WTC11 (cell line): ENCODE measurements at regions not wholly inside any gene's neighbourhood (a gene's known extent, or its start where the extent isn't known, plus 50 kb on each side); places are given as distances from the start of the nearest gene placed in this dataset.
A peak's percentile ranks its signal among the peaks of the same experiment; 100 is the strongest.

Experiments used
- ATAC-seq: fragments of 200-7000 bp; cut with Tn5 transposase; 2 replicates; pipeline ENCODE4 v1.10.0; 2021; ENCODE audit warnings: mild to moderate bottlenecking, moderate library complexity
- CTCF ChIA-PET: fragments of 300-600 bp; sonication (Branson Sonifier 250); formaldehyde crosslinking; loops from one replicate; lab custom pipeline; 2021; ENCODE audit warnings: antibody characterized with exemption; lab: Charles Lee
- POLR2A ChIA-PET: fragments of 350-600 bp; sonication (Branson Sonifier 250); formaldehyde crosslinking; loops from one replicate; lab custom pipeline; 2021; ENCODE audit warnings: antibody characterized with exemption; lab: Charles Lee
- DNase-seq: peaks from one replicate; pipeline ENCODE4 v3.0.0; 2021; ENCODE audit warnings: low spot score
- H3K27ac Mint-ChIP-seq: 2 replicates; pipeline ENCODE4 v1.8.0; 2021; ENCODE audit warnings: mixed read lengths
- H3K27me3 Mint-ChIP-seq: 2 replicates; pipeline ENCODE4 v1.8.0; 2021; ENCODE audit warnings: low read depth, mild to moderate bottlenecking, moderate library complexity, mixed read lengths
- H3K36me3 Mint-ChIP-seq: 2 replicates; pipeline ENCODE4 v1.8.0; 2021; ENCODE audit warnings: mixed read lengths
- H3K4me1 Mint-ChIP-seq: 2 replicates; pipeline ENCODE4 v1.8.0; 2022; ENCODE audit warnings: mixed read lengths
- H3K4me3 Mint-ChIP-seq: 2 replicates; pipeline ENCODE4 v1.8.0; 2021; ENCODE audit warnings: mild to moderate bottlenecking, moderate library complexity, mixed read lengths
- H3K9me3 Mint-ChIP-seq: 2 replicates; pipeline ENCODE4 v1.8.0; 2021; ENCODE audit warnings: mixed read lengths
- CBFB ChIP-seq: sonication (generic); formaldehyde crosslinking; IDR thresholded peaks from 2 replicates; pipeline ENCODE4 v1.8.1; 2022; ENCODE audit warnings: mild to moderate bottlenecking, low read depth, missing genetic modification reagents
- CREB1 ChIP-seq: sonication (generic); formaldehyde crosslinking; IDR thresholded peaks from 2 replicates; pipeline ENCODE4 v1.8.0; 2023; ENCODE audit warnings: mild to moderate bottlenecking, missing genetic modification reagents
- CREM ChIP-seq: sonication (generic); formaldehyde crosslinking; IDR thresholded peaks from 2 replicates; pipeline ENCODE4 v1.8.1; 2022; ENCODE audit warnings: mild to moderate bottlenecking, missing genetic modification reagents, moderate library complexity
- E2F1 ChIP-seq: sonication (generic); formaldehyde crosslinking; IDR thresholded peaks from 2 replicates; pipeline ENCODE4 v1.8.0; 2022; ENCODE audit warnings: mild to moderate bottlenecking, missing genetic modification reagents
- EMX1 ChIP-seq: fragments of 250-450 bp; sonication (Bioruptor Pico); IDR thresholded peaks from 2 replicates; pipeline ENCODE4 v1.8.0; 2021; ENCODE audit warnings: mild to moderate bottlenecking
- ESRRA ChIP-seq: sonication (generic); formaldehyde crosslinking; IDR thresholded peaks from 2 replicates; pipeline ENCODE4 v1.8.1; 2022; ENCODE audit warnings: mild to moderate bottlenecking, missing genetic modification reagents, borderline replicate concordance
- FOXJ3 ChIP-seq: sonication (generic); formaldehyde crosslinking; IDR thresholded peaks from 2 replicates; pipeline ENCODE4 v1.9.0; 2021; ENCODE audit warnings: missing genetic modification reagents, mild to moderate bottlenecking, borderline replicate concordance
- FOXP1 ChIP-seq: sonication (generic); formaldehyde crosslinking; IDR thresholded peaks from 2 replicates; pipeline ENCODE4 v1.8.0; 2022; ENCODE audit warnings: missing genetic modification reagents, mild to moderate bottlenecking, moderate library complexity, borderline replicate concordance
- GRHL2 ChIP-seq: fragments of 250-450 bp; sonication (Bioruptor Pico); IDR thresholded peaks from 2 replicates; pipeline ENCODE4 v1.8.0; 2022; ENCODE audit warnings: mild to moderate bottlenecking, moderate library complexity; ENCODE audit not compliant: insufficient replicate concordance, severe bottlenecking
- IRF2 ChIP-seq: sonication (generic); formaldehyde crosslinking; IDR thresholded peaks from 2 replicates; pipeline ENCODE4 v1.8.0; 2022; ENCODE audit warnings: low read depth, missing genetic modification reagents, borderline replicate concordance
- MLX ChIP-seq: sonication (generic); formaldehyde crosslinking; IDR thresholded peaks from 2 replicates; pipeline ENCODE4 v1.8.1; 2023; ENCODE audit warnings: mild to moderate bottlenecking, missing genetic modification reagents, moderate library complexity
- MXD4 ChIP-seq: fragments of 250-450 bp; sonication (Bioruptor Pico); IDR thresholded peaks from 2 replicates; pipeline ENCODE4 v1.8.0; 2021; ENCODE audit warnings: mild to moderate bottlenecking, moderate library complexity, borderline replicate concordance
- NFE2L1 ChIP-seq: sonication (generic); formaldehyde crosslinking; IDR thresholded peaks from 2 replicates; pipeline ENCODE4 v1.8.1; 2023; ENCODE audit warnings: missing genetic modification reagents
- NR3C1 ChIP-seq: sonication (generic); formaldehyde crosslinking; conservative IDR thresholded peaks from 2 replicates; pipeline ENCODE4 v1.8.1; 2023; ENCODE audit warnings: low read depth, mild to moderate bottlenecking, missing genetic modification reagents
- SOX15 ChIP-seq: fragments of 250-450 bp; sonication (Bioruptor Pico); IDR thresholded peaks from 2 replicates; pipeline ENCODE4 v1.9.0; 2021; ENCODE audit warnings: mild to moderate bottlenecking
- SP1 ChIP-seq: sonication (generic); formaldehyde crosslinking; conservative IDR thresholded peaks from 2 replicates; pipeline ENCODE4 v1.8.1; 2022; ENCODE audit warnings: missing genetic modification reagents
- STAT6 ChIP-seq: sonication (generic); formaldehyde crosslinking; conservative IDR thresholded peaks from 2 replicates; pipeline ENCODE4 v1.8.1; 2023; ENCODE audit warnings: mild to moderate bottlenecking, low read depth, missing genetic modification reagents, moderate library complexity
- TEAD4 ChIP-seq: sonication (generic); formaldehyde crosslinking; IDR thresholded peaks from 2 replicates; pipeline ENCODE4 v1.8.0; 2022; ENCODE audit warnings: mild to moderate bottlenecking, missing genetic modification reagents
- ZBTB43 ChIP-seq: sonication (generic); formaldehyde crosslinking; IDR thresholded peaks from 2 replicates; pipeline ENCODE4 v1.8.1; 2023; ENCODE audit warnings: mild to moderate bottlenecking, missing genetic modification reagents
- ZNF121 ChIP-seq: sonication (generic); formaldehyde crosslinking; IDR thresholded peaks from 2 replicates; pipeline ENCODE4 v1.8.0; 2023; ENCODE audit warnings: missing genetic modification reagents
- ZNF219 ChIP-seq: sonication (generic); formaldehyde crosslinking; IDR thresholded peaks from 2 replicates; pipeline ENCODE4 v1.8.0; 2023; ENCODE audit warnings: missing genetic modification reagents, mild to moderate bottlenecking, borderline replicate concordance
- ZNF263 ChIP-seq: sonication (generic); formaldehyde crosslinking; IDR thresholded peaks from 2 replicates; pipeline ENCODE4 v1.8.1; 2022; ENCODE audit warnings: low read depth, mild to moderate bottlenecking, moderate library complexity, missing genetic modification reagents
- ZNF416 ChIP-seq: fragments of 250-450 bp; sonication (Bioruptor Pico); IDR thresholded peaks from 2 replicates; pipeline ENCODE4 v1.9.0; 2021; ENCODE audit warnings: mild to moderate bottlenecking, inconsistent platforms
- TF ChIP-seq, protein P1 (sequence below): fragments of 250-450 bp; sonication (Bioruptor Pico); IDR thresholded peaks from 2 replicates; pipeline ENCODE4 v1.9.0; 2021; ENCODE audit warnings: moderate library complexity, mild to moderate bottlenecking, inconsistent platforms, borderline replicate concordance
- TF ChIP-seq, protein P2 (sequence below): sonication (generic); formaldehyde crosslinking; IDR thresholded peaks from 2 replicates; pipeline ENCODE4 v1.8.1; 2023; ENCODE audit warnings: mild to moderate bottlenecking, missing genetic modification reagents, moderate library complexity
- TF ChIP-seq, protein P3 (sequence below): sonication (generic); formaldehyde crosslinking; IDR thresholded peaks from 2 replicates; pipeline ENCODE4 v1.8.0; 2022; ENCODE audit warnings: mild to moderate bottlenecking, missing genetic modification reagents

- DNase-seq (no peak), ATAC-seq (0 out of 2 replicates have a peak, but pooled peaks have one; percentile 41)
- CTCF ChIA-PET, result interaction anchor here (0.6 to 0.7 kb wide), 2 partner anchors 28 to 91 kb away, joined by 3 to 4 read pairs; no protein-coding TSS in a partner anchor
- Mint-ChIP-seq H3K4me3 (no peak overlapping the region), H3K4me1 (peaks cover 23% of the 10 kb centered on the region), H3K36me3 (no peaks in the 10 kb centered on the region), H3K9me3 (peaks cover 7% of the 10 kb centered on the region), H3K27me3 (peaks cover 8% of the 10 kb centered on the region)
- POLR2A ChIA-PET, result interaction anchor here (0.5 kb wide), 1 partner anchor 204 kb away, joined by 4 read pairs; no protein-coding TSS in a partner anchor
- no peak for TF ChIP-seq IRF2
- TF ChIP-seq E2F1 (CRISPR knock-in tag), result no peak
- no peak for TF ChIP-seq NFE2L1 (CRISPR knock-in tag)
- TF ChIP-seq, protein P1, sequence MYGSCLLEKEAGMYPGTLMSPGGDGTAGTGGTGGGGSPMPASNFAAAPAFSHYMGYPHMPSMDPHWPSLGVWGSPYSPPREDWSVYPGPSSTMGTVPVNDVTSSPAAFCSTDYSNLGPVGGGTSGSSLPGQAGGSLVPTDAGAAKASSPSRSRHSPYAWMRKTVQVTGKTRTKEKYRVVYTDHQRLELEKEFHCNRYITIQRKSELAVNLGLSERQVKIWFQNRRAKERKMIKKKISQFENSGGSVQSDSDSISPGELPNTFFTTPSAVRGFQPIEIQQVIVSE (CRISPR knock-in tag), result no peak
- no peak for TF ChIP-seq EMX1 (CRISPR knock-in tag)
- TF ChIP-seq ESRRA (CRISPR knock-in tag), result no peak
- no peak for TF ChIP-seq CBFB
- TF ChIP-seq GRHL2, result no peak
- TF ChIP-seq STAT6 (CRISPR knock-in tag), result no peak
- no peak for TF ChIP-seq NR3C1 (CRISPR knock-in tag)
- TF ChIP-seq, protein P2, sequence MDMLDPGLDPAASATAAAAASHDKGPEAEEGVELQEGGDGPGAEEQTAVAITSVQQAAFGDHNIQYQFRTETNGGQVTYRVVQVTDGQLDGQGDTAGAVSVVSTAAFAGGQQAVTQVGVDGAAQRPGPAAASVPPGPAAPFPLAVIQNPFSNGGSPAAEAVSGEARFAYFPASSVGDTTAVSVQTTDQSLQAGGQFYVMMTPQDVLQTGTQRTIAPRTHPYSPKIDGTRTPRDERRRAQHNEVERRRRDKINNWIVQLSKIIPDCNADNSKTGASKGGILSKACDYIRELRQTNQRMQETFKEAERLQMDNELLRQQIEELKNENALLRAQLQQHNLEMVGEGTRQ, result no peak
- no peak for TF ChIP-seq ZNF416
- TF ChIP-seq MXD4, result no peak
- TF ChIP-seq, protein P3, sequence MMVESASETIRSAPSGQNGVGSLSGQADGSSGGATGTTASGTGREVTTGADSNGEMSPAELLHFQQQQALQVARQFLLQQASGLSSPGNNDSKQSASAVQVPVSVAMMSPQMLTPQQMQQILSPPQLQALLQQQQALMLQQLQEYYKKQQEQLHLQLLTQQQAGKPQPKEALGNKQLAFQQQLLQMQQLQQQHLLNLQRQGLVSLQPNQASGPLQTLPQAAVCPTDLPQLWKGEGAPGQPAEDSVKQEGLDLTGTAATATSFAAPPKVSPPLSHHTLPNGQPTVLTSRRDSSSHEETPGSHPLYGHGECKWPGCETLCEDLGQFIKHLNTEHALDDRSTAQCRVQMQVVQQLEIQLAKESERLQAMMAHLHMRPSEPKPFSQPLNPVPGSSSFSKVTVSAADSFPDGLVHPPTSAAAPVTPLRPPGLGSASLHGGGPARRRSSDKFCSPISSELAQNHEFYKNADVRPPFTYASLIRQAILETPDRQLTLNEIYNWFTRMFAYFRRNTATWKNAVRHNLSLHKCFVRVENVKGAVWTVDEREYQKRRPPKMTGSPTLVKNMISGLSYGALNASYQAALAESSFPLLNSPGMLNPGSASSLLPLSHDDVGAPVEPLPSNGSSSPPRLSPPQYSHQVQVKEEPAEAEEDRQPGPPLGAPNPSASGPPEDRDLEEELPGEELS (CRISPR knock-in tag), result no peak
- TF ChIP-seq CREM (CRISPR knock-in tag), result no peak
- TF ChIP-seq FOXP1, result no peak
- TF ChIP-seq MLX, result no peak
- TF ChIP-seq CREB1, result no peak
- TF ChIP-seq, all 79 proteins: peak for 0
- peak overlapping the region; percentile 49; the same call in 1 of the 2 replicates for H3K27ac Mint-ChIP-seq
Measured at GRCh38 chr11:22431106-22431505, 92.9 kb downstream of the SLC17A6 start.

GRCh38 chr11:22430639-22431038, 92.5 kb downstream of the SLC17A6 start:
- Mint-ChIP-seq H3K9me3 (peaks cover 7% of the 10 kb centered on the region), H3K27me3 (peaks cover 8% of the 10 kb centered on the region), H3K36me3 (no peaks in the 10 kb centered on the region), H3K4me1 (peaks cover 23% of the 10 kb centered on the region), H3K4me3 (no peak overlapping the region), H3K27ac (no peak overlapping the region)
- DNase-seq, result no peak
- no peak for ATAC-seq
- ChIA-PET POLR2A (no interaction called here), CTCF (no interaction called here)
- TF ChIP-seq ZNF121 (CRISPR knock-in tag), result no peak
- no peak for TF ChIP-seq ZNF219 (CRISPR knock-in tag)
- TF ChIP-seq TEAD4 (CRISPR knock-in tag), result no peak
- no peak for TF ChIP-seq STAT6 (CRISPR knock-in tag)
- no peak for TF ChIP-seq SP1
- TF ChIP-seq ZNF263 (CRISPR knock-in tag), result no peak
- TF ChIP-seq NR3C1 (CRISPR knock-in tag), result no peak
- TF ChIP-seq FOXJ3, result no peak
- TF ChIP-seq SOX15 (CRISPR knock-in tag), result no peak
- no peak for TF ChIP-seq ZBTB43
